ENCODE measurements at regions not wholly inside any gene's neighbourhood (a gene's known extent, or its start where the extent isn't known, plus 50 kb on each side); places are given as distances from the start of the nearest gene placed in this dataset.

DNA sequence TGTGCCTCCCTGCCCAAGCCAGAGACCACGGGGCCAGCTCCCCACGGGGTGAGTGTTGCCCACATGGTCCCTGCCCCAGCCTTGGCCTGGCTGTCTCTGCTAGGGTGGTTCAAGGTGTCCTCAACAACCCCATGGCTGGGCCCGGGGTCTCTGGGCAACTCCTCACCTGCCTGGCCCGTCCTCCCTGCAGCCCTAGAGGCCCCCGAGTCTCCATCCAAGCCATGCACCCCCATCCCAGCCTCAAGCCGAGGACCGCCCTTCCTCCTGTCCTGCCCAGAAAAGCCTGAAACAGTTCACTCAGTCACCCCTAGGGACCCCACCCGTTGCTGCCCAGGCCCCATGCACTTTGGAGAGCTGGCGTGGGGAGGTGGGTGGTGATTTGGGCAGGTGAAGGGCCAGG lies 120.9 kb downstream of the FAM53A start:
- intact Hi-C loops (cut with DNase I): no loop called here
- Histone ChIP-seq H3K9me3 (no peaks in the 10 kb centered on the region), H3K36me3 (no peaks in the 10 kb centered on the region), H3K27ac (no peak overlapping the region), H3K4me3 (replicated peaks in 1 of 3) (no peak overlapping the region), H3K4me1 (no peaks in the 10 kb centered on the region), H3K27me3 (no peaks in the 10 kb centered on the region)
- TF ChIP-seq POLR2A (IDR thresholded peaks at IDR 0.05): no peak
- TF ChIP-seq, protein P1, sequence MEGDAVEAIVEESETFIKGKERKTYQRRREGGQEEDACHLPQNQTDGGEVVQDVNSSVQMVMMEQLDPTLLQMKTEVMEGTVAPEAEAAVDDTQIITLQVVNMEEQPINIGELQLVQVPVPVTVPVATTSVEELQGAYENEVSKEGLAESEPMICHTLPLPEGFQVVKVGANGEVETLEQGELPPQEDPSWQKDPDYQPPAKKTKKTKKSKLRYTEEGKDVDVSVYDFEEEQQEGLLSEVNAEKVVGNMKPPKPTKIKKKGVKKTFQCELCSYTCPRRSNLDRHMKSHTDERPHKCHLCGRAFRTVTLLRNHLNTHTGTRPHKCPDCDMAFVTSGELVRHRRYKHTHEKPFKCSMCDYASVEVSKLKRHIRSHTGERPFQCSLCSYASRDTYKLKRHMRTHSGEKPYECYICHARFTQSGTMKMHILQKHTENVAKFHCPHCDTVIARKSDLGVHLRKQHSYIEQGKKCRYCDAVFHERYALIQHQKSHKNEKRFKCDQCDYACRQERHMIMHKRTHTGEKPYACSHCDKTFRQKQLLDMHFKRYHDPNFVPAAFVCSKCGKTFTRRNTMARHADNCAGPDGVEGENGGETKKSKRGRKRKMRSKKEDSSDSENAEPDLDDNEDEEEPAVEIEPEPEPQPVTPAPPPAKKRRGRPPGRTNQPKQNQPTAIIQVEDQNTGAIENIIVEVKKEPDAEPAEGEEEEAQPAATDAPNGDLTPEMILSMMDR (IDR thresholded peaks at IDR 0.05): no peak
- 43 to 68% methylated on average over 4 to 7 of the region's 9 CpGs for WGBS, 2 donors
- no peak for DNase-seq

DNA sequence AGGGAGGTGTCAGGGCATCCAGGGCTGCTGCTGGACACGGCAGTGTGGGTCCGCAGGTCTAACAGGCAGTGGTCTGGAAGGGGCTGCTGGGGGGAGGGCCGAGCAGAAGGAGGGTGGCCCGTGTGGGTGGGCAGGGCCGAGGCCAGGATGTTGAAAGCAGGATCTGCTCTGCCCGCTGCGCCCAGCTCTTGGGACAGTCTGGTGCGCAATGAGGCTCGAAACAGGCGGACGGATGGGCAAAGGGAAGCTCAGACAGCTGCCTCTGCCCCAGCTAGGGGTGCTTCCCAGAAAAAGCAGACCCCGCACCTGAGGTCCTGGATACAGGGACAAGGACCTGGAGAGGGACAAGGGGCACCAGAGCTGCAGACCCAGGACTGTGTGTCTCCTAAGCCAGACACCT lies 121.3 kb downstream of the FAM53A start:
- intact Hi-C loops (cut with DNase I): no loop called here
- H3K4me3 ChIP-seq (replicated peaks in 1 of 3): no peak overlapping the region
- H3K4me1 ChIP-seq: no peaks in the 10 kb centered on the region
- TF ChIP-seq, protein P1 (IDR thresholded peaks at IDR 0.05): no peak
- no peak for TF ChIP-seq POLR2A (IDR thresholded peaks at IDR 0.05)
- no peaks in the 10 kb centered on the region for H3K9me3 ChIP-seq
- no peaks in the 10 kb centered on the region for H3K36me3 ChIP-seq
- no peak overlapping the region for H3K27ac ChIP-seq
- no peak for DNase-seq
- no peaks in the 10 kb centered on the region for H3K27me3 ChIP-seq
- WGBS, 2 donors: 86 to 91% methylated on average over 8 to 10 of the region's 12 CpGs

DNA sequence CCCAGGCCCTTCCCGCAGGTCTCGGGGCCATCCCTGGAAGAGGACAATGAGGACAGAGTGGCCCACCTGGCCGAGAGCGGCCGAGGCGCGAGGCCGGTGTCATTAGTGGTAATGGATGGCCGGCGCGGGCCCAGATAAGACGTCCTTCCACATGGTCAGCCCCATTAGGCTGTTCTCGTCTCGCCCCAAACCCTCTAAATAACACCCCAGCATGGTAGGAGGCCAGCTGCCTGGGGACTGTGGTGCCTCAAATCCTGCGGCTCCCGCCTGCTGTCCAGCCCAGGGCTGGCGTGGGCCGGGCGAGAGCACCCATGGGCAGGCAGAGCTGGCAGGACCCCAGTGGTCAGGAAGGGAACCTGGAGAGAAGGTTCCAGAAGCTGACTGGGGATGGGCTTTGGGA lies 121.7 kb downstream of the FAM53A start:
- no peaks in the 10 kb centered on the region for H3K27me3 ChIP-seq
- no peak overlapping the region for H3K27ac ChIP-seq
- TF ChIP-seq POLR2A (IDR thresholded peaks at IDR 0.05): no peak
- TF ChIP-seq, protein P1 (IDR thresholded peaks at IDR 0.05): no peak
- intact Hi-C loops (cut with DNase I): no loop called here
- H3K4me3 ChIP-seq (replicated peaks in 1 of 3): no peak overlapping the region
- WGBS, 2 donors: 60 to 90% methylated on average over 1 to 19 of the region's 19 CpGs
- no peaks in the 10 kb centered on the region for H3K4me1 ChIP-seq
- no peak for DNase-seq
- no peaks in the 10 kb centered on the region for H3K9me3 ChIP-seq
- H3K36me3 ChIP-seq: no peaks in the 10 kb centered on the region

DNA sequence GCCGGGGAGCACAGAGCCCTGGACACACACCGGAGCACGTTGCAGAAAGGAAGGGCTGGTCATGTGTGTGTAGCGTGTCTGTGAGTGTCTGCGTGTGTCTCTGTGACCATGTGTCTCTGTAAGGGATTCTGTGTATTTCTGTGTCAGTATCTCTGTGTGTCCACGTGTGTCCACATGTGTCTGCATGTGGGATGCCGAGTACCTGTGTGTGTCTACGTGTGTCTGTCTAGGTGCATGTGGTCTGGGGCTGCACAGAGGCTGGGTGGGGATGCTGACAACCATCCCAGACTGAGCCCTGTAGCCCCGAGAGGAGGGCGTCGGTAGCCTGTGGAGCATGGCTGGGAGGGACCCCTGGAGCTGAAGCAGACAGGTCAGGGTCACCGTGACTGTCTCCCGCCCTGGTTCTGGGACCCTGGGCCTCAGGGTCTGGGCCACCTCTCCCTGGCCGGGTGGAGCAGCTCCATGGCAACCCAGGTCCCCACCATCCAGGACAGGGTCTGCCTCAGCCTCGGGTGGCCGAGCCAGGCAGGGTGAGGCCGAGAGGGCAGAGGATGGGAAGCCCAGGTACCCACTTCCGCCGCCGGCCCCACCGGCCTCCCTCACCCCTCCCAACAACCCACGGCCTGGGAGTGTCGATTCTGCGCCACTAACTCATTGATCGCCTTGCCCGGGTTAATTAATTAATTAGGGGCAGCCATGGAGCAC lies 122.7 kb downstream of the FAM53A start:
- DNase-seq: no peak
- Histone ChIP-seq H3K27ac (no peak overlapping the region), H3K27me3 (no peaks in the 10 kb centered on the region), H3K9me3 (no peaks in the 10 kb centered on the region), H3K4me3 (replicated peaks in 1 of 3) (no peak overlapping the region), H3K36me3 (no peaks in the 10 kb centered on the region), H3K4me1 (peaks cover 4 to 5% of the 10 kb centered on the region in 2 donors)
- TF ChIP-seq POLR2A (IDR thresholded peaks at IDR 0.05): no peak
- TF ChIP-seq, protein P1 (IDR thresholded peaks at IDR 0.05): no peak
- 88 to 100% methylated on average over 2 to 22 of the region's 26 CpGs for WGBS, 2 donors
- intact Hi-C loops (cut with DNase I): no loop called here

DNA sequence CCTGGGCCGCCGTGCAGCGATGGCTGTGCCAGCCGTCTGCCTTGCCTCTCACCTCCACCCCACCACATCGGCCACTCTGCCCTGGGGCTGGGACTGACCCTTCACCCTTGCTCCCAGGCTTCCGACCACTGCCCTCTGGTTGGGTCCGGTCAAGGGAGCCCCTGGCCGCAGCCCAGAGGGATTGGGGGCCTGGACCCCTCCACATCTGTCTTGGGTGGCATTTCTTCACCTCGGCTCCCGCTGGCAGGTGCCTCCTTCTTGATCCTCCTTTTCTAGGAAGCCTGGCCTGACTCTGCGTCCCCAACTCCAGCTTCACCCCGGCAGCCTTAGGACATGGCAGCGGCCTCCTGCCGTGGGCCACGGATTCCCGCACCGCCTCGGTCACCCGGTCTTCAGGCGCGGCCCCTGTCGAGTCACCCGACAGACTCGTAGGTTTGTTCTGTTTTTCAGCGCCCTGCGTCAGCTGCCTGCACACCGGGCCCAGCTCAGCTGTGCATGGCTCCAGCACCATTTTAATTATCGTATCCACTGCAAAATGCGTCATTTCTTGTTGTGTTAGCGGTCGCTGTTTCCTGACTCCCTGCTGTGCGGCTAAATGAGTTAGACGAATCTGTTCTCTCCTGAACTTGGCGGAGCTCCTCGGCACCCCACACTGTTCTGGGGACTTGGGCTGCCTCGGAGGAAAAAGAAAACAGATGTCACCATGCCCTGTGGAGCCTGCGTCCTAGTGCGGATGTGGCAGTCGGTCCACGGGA lies 124.0 kb downstream of the FAM53A start:
- no peaks in the 10 kb centered on the region for H3K9me3 ChIP-seq
- no peak overlapping the region for H3K27ac ChIP-seq
- intact Hi-C loops (cut with DNase I): no loop called here
- no peaks in the 10 kb centered on the region for H3K36me3 ChIP-seq
- peaks cover 5 to 6% of the 10 kb centered on the region in 2 donors for H3K4me1 ChIP-seq
- no peak for DNase-seq
- H3K27me3 ChIP-seq: no peaks in the 10 kb centered on the region
- 87 to 89% methylated on average over 34 to 40 of the region's 40 CpGs for WGBS, 2 donors
- H3K4me3 ChIP-seq (replicated peaks in 1 of 3): no peak overlapping the region
- TF ChIP-seq, protein P1 (IDR thresholded peaks at IDR 0.05): no peak
- no peak for TF ChIP-seq POLR2A (IDR thresholded peaks at IDR 0.05)
